COR-L47 (cell line): ENCODE measurements at regions not wholly inside any gene's neighbourhood (a gene's known extent, or its start where the extent isn't known, plus 50 kb on each side); places are given as distances from the start of the nearest gene placed in this dataset.

Source experiments
- DNase-seq: peaks from one replicate; lab custom pipeline; 2025; lab: John Stamatoyannopoulos, UW

- DNase-seq = no peak
Measured at GRCh38 chr5:175242207-175242606, 201.8 kb downstream of the DRD1 start.

DNA sequence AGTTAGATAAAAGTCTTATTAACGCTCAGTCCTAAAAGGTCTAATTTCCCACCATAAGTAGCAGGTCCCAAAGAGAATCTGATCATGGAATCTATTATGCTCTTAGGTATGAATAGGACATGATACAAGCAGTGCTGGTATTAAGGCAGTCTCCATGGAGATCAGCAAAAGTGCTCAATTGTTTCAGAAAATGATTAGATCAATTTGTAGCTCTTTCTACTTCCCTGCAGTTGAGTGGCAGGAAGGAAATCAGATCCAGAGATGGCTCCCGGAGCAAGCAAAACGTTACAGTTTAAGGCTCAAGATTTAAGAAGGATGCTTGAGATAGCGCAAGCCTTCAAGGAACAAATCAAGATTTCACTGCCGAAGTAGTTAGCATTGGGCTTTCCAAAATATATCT is 205.7 kb downstream of the DRD1 start:
- DNase-seq = no peak

- no peak for DNase-seq
Measured at GRCh38 chr5:175236176-175236575, 207.8 kb downstream of the DRD1 start.

DNA sequence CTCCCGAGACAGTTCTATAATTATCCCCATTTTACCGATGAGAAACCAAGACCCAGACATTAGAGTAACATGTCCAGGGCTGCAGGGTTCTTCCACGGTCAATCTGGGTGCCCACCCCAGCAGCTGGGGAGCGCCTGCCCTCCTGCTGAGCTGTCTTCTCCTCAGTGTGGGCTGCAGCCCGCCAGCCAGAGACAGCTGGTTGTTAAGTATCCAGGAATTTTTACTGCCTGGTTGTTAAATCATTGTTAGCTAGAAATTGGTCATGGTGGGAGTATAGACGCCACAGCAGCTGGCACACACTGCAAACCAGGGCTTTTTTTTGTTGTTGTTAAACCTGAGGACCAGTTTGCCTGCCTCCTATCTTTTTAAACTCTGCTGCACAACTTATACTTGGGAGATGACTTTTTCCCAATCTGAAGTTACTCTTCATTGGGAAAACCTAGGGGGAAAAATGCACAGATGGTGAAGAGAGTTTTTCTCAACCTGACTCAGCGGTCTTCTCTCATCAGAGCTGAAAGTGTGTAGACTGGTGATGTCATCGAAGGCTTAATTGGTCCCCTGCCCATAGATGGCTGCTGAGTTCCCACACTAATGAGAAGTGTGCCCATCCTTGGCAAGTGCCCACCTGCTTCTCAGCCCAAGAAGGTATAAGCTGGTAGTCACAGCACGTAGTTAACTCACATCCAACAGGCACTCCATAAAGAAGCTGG is 208.6 kb downstream of the DRD1 start:
- no peak for DNase-seq

DNA sequence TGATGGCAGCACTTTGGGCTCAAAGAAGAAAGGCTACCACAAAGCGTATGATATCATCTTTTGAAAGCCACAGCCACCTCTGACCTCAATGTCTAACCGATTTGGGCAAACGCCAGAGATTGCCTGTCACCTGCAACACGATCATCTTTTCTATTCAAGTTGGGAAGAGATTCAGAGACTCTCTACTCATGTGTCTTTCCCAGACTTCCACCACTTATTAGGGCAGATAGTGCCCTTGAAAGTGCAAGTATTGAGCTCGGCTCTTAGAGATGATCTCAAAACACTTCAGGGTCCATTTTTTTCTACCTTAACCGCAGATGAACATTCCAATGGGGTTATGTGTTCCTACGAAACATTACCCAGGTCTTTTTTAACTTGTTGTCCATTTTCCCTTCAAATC is 213.7 kb downstream of the DRD1 start:
- DNase-seq = no peak

GRCh38 chr5:175226506-175226905 is 217.5 kb downstream of the DRD1 start:
- DNase-seq = no peak

DNA sequence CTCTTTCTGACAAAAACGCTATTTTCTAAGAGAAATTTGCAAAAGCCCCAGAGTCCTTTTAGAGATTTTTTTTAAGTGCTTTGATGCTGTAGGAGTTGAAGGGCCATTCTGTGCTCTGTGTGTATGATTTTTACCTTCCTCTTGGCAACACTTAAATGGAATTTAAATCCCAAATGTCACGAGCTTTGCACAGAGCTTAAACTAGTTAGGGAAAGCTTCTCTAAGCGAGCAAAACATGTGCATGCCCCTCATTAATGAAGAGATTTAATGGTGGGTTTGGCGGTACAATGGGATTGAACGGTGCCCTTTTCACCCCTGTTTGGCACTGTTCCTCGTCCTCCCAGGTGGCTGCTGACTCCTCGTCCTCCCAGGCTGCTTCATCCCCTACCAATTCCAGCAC is 220.7 kb downstream of the DRD1 start:
- no peak for DNase-seq

- no peak for DNase-seq
Measured at GRCh38 chr5:175222621-175223020, 221.4 kb downstream of the DRD1 start.

- DNase-seq = no peak
Measured at GRCh38 chr5:175220549-175220948, 223.4 kb downstream of the DRD1 start.

- no peak for DNase-seq
Measured at GRCh38 chr5:175219366-175219765, 224.6 kb downstream of the DRD1 start.

GRCh38 chr5:175216991-175217390 is 227.0 kb downstream of the DRD1 start:
- DNase-seq = no peak

GRCh38 chr5:175215906-175216305 is 228.1 kb downstream of the DRD1 start:
- no peak for DNase-seq

DNA sequence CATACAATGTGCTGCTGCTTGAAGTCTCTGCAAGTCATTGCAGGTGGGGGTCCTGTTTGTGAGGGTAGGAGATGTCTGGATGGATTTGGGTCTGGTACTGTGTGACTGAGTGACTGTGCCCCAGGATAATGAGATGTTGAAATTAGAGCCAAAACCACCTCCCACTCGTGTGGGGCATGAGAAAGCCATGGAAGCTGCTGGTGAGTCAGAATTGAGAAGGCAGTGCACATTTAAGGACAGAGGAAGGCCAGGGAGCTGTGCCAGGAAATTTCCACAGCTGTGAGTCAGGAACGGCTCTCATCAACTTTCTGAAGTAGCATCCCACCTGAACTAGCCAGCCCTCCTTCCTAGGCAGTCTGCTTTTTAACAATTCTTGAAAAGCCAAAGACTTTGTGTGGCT is 229.8 kb downstream of the DRD1 start:
- DNase-seq = no peak

GRCh38 chr5:175211956-175212756 is 231.8 kb downstream of the DRD1 start:
- DNase-seq = no peak

- no peak for DNase-seq
Measured at GRCh38 chr5:175207321-175208040, 236.5 kb downstream of the DRD1 start.

GRCh38 chr5:175206669-175207068 is 237.3 kb downstream of the DRD1 start:
- DNase-seq = no peak

- no peak for DNase-seq
Measured at GRCh38 chr5:175202463-175203068, 241.4 kb downstream of the DRD1 start.

DNA sequence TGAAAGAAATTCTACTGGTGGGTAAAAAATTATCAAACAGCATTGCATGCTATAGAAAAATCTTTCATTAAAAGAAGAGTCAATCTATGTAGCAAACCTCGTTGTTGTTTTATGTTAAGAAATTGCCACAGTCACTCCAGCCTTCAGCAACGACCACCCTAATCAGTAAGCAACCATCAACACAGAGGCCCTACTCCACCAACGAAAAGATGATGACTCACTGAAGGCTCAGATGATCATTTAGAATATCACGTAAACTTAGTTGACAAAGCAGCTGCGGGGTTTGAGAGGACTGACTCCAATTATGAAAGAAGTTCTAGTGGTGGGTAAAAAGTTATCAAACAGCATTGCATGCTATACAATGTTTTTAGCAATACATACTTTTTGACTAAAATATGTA is 242.6 kb downstream of the DRD1 start:
- no peak for DNase-seq

DNA sequence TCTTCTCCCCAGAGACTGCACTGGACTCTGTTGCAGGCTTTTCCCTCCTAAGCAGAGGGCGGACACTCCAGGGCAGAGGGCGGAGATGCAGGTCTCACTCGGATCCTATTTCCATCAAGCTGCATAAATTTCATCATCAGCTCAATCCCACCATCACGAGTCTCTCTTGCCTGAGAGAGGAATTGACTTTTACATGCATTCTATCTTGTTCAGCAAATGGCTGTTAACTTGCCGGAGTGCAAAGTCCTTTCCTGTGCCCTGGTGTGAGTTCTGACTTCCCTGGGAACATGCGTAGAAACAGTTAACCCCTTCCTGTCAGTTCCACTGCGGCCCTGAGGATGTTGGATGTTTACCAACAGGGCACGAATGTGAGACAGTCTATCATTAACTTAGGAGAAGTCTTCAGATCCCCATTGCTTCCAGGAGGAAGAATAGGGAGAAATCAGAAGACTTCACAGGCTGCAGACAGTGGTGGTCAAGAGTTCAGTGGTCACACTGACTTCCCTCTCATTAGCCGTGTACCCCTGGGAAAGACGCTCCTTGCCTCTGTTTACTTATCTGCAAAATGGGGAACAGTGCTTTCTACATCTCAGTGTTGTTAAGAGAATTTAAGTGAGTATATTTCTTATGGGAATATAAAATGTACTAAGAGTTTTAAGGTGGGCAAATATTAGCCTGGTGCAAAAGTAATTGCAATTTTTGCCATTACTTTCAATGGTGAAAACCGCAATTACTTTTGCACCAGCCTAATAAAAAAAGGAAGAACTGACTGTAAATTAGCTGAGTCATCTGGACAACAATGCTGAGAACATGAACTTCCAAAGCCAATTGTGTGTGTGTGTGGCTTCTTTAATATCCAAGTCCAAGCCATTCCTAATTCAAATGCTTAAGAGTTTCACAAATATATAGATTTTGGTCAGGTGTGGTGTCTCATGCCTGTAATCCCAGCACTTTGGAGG is 248.0 kb downstream of the DRD1 start:
- DNase-seq = no peak

DNA sequence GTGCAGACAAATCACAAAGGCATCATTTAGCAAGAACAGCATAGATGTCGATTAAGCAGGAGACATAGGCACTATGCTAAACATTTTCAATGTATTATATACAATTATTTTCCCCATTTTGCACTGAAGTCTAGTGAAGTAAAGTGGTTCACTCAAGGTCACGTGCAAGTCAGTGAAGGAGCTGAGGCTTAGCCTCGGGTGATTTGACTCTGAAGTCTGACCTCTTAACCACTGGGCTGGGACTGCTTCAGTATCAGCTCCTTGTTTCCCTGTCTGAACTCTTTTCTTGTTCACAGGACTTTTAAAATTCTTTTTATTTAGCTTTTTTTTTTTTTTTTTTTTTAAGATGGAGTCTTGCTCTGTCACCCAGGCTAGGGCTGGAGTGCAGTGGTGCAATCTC is 262.7 kb downstream of the DRD1 start:
- DNase-seq = no peak

DNA sequence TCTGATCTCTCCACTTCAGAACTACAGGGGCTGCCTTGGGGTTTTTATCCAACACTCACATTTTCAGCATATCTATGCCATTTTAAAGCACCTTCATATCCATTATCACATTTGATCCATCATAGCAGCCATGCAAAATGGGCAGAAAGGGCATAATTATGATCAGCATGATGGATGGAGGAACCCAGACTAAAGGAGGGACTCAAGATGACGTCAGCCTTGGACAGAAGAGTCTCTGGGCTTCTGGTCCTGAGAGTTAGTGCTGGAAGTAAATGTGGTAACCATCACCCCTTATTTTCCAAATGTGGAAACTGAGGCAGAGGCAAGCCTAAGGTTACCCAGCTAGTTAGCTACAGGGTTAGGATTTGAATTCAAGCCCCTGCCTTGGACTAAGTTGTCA is 273.1 kb downstream of the DRD1 start:
- no peak for DNase-seq
